ENCODE measurements at regions not wholly inside any gene's neighbourhood (a gene's known extent, or its start where the extent isn't known, plus 50 kb on each side); places are given as distances from the start of the nearest gene placed in this dataset.
"Not testable (repeated sequence)": the region's sequence is repeated elsewhere in the genome, so short reads cannot be mapped to it uniquely, and the experiment has no call there.

DNA sequence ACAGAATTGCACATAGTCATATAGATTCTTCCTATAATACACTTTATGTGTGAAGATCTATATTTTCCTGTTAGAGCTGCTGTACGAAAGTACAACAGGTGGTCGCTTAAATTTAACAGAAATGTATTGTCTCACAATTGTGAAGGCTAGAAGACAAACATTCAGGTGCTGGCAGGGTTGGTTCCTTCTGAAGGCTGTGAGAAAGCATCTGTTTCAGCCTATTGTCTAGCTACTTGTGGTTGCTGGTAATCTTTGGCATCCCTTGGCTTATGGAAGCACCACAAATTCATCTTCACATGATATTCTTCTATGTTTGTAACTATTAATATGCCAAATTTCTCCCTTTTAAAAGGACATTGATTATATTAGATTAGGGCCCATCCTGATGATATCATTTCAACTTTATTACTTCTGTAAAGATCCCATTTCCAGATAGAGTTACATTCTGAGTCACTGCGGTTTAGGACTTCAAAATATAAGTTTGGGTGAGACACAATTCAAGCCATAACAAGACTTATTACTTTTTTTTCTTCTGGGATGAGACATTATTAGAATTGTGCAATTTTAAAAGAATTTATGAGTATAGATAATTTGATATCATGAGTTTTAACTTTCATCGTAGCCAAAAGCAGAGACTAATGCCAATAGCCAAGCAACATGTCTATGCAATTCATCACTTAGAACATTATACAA lies 248.1 kb upstream of the BCHE start:
- DNase-seq (ENCODE audit: low read depth): no peak

DNA sequence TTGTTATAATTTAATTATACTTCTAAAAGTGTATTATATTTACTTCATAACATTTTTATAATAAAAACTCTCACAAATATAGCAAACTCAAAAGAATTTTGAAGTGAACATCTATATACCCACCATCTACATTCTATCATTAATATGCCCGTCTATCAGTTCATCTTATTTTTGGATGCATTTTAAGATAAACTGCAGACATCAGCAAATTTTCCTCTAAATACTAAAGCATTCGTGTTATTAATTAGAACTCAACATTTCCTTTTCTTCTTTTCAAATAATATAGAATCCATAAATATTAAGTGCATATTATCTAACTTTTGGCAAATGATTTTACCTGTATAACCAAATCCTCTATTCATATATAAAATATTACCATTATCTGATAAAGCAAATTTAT lies 242.9 kb upstream of the BCHE start:
- DNase-seq (ENCODE audit: low read depth): no peak

- DNase-seq (ENCODE audit: low read depth): no peak
Observed at GRCh38 chr3:166071831-166072230, 234.6 kb upstream of the BCHE start.

GRCh38 chr3:166064476-166064875 lies 227.3 kb upstream of the BCHE start:
- DNase-seq (ENCODE audit: low read depth): no peak

GRCh38 chr3:166060789-166061479 lies 223.7 kb upstream of the BCHE start:
- no peak for DNase-seq (ENCODE audit: low read depth)

GRCh38 chr3:166052440-166052839 lies 215.2 kb upstream of the BCHE start:
- no peak for DNase-seq (ENCODE audit: low read depth)

- DNase-seq (ENCODE audit: low read depth): no peak
Observed at GRCh38 chr3:166029507-166029906, 192.3 kb upstream of the BCHE start.

- peak; percentile 47 for DNase-seq (ENCODE audit: low read depth)
Observed at GRCh38 chr3:166013073-166013679, 176.0 kb upstream of the BCHE start.

DNA sequence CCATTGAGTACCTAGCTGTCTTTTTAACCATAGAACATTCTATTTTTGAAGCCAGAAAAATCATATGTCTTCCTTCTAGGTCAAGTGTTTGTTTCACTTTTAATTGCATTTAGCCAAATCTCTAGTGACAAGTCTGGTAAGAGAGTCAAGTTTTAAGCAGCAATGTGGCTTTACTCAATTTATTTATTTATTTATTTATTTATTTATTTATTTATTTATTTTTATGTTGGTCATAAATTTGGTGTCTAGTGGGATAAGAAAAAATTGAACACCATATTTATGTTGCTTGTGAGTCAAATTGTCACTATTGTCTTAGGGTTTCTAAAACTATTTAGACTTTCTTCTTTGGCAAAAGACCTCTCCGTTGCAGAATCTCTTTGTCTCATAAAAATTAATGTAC lies 174.5 kb upstream of the BCHE start:
- DNase-seq (ENCODE audit: low read depth): no peak

DNA sequence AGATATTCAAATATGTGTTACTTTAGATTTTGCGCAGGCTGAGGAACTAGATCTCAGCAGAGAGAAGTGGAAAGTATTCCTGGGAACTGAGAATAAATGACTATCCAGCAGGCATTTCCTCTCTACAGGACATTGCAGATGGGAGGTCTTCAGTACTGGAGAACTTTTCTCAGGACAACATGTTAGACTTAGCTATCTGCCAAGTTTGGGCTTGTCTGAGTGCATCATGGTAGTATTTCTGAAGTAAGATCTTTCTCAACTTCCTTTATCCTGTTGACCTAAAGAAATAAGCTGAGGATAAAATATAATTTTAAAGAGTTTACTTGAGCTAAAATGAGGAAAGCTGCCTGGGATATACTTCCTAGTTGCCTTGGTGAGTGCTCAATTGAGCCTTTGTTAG lies 167.9 kb upstream of the BCHE start:
- DNase-seq (ENCODE audit: low read depth): no peak

- DNase-seq (ENCODE audit: low read depth): no peak
Observed at GRCh38 chr3:165994293-165994692, 157.1 kb upstream of the BCHE start.

DNA sequence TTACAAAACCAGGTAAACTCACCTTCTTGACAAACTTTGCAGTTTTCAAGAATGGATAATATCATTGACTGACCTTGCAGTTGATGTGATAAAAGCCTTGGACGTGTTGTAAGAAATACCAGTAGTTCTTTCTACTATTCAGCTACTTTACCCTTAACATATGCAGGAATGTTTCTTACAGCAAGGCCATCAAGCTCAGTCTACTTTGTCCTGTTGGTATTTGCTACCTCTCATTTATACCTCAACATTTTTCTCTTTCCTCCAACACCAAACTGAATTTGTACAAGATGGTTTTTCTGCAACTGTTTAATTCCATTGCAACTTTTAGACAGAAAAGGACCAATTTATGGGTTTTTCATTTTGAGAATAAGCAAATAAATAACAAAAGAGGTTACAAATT lies 147.4 kb upstream of the BCHE start:
- no peak for DNase-seq (ENCODE audit: low read depth)

DNA sequence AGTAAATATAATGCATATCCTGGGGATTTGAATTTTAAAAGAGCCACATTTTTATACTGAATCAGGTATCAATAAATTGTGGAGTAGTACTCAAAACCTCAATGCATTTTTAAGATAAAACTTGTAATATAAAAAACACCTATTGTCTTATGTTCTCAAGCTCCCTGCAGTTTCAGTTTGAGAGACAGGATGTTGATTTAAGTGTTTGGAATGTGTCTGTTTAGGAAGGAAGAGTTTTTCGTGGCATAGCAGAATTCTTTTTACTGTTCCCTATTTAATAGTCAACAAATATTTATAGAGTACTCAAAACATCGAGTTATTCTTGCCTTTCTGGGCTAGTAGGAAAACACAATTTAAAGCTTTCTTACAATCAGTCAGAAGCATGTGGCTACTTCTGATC lies 146.1 kb upstream of the BCHE start:
- peak; percentile 6 for DNase-seq (ENCODE audit: low read depth)

GRCh38 chr3:165981318-165981717 lies 144.1 kb upstream of the BCHE start:
- DNase-seq (ENCODE audit: low read depth): no peak

- not testable (repeated sequence) for DNase-seq (ENCODE audit: low read depth)
Observed at GRCh38 chr3:165960825-165961224, 123.6 kb upstream of the BCHE start.

- DNase-seq (ENCODE audit: low read depth): no peak
Observed at GRCh38 chr3:165954171-165954570, 116.9 kb upstream of the BCHE start.

- no peak for DNase-seq (ENCODE audit: low read depth)
Observed at GRCh38 chr3:165946360-165946759, 109.1 kb upstream of the BCHE start.

DNA sequence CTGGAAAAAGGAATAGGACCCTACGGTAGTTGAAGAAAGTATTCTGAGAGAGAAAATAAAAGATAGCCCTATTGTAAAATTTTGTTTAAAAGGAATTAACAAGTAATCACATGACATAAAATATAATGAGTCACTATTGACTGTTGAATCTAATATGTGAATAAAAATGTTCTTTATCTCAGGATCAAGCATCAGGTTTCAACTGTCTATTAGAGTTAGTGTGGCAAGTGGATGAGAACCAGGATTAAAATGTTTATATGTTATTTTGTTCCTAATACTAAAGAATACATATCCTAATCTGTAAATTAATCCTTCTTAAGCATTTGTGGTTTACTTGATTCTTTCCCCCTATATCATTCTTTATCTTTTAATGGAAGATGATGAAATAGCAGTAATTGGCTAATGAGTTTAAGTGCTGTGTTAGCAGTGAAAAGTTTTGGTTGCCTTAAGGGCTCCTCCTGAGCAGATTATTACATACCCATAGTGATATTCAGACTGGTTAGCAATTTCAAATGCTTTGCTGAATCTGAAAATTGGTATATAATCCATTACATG lies 101.8 kb upstream of the BCHE start:
- no peak for DNase-seq (ENCODE audit: low read depth)

GRCh38 chr3:165936081-165936480 lies 98.9 kb upstream of the BCHE start:
- not testable (repeated sequence) for DNase-seq (ENCODE audit: low read depth)

- DNase-seq (ENCODE audit: low read depth): not testable (repeated sequence)
Observed at GRCh38 chr3:165924301-165924791, 87.1 kb upstream of the BCHE start.

DNA sequence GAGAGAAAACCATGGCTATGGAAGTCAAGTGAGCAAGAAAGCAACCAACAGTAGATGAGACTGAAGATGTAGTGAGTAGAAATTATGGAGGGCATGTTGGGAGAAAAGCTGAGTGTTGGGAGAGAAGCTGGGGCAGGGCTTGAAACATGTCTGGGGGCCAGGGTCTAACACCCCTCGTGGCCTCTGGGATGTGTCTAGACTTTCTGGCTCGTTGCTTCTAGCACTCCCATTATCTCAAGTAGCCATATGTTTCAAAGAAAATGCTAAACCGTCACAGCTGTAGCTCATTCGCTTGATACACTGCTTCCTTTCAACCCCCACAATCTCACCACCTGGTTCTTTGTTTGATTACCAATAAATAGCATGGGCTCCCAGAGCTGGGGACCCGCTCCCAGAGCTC lies 83.8 kb upstream of the BCHE start:
- no peak for DNase-seq (ENCODE audit: low read depth)

GRCh38 chr3:165919284-165919683 lies 82.1 kb upstream of the BCHE start:
- no peak for DNase-seq (ENCODE audit: low read depth)

DNA sequence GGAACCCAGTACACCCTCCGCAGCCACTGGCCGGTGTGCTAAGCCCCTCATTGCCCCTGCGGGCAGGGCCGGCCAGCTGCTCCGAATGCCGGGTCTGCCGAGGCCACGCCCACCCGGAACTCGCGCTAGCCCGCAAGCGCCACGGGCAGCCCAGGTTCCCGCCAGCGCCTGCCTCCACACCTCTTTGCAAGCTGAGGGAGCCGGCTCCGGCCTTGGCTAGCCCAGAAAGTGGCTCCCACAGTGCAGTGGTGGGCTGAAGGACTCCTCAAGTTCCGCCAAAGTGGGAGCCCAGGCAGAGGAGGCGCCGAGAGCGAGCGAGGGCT lies 81.4 kb upstream of the BCHE start:
- no peak for DNase-seq (ENCODE audit: low read depth)
